ENCODE measurements at regions not wholly inside any gene's neighbourhood (a gene's known extent, or its start where the extent isn't known, plus 50 kb on each side); places are given as distances from the start of the nearest gene placed in this dataset.
A peak's percentile ranks its signal among the peaks of the same experiment; 100 is the strongest.

- no peak overlapping the region for H3K27ac ChIP-seq
- no peak for TF ChIP-seq CTCF (conservative IDR thresholded peaks at IDR 0.05)
Observed at GRCh38 chr20:52766645-52767435, 205.3 kb upstream of the TSHZ2 start.

- H3K27ac ChIP-seq, result peak overlapping the region; percentile 39
- no peak for TF ChIP-seq CTCF (conservative IDR thresholded peaks at IDR 0.05)
Observed at GRCh38 chr20:52763321-52763853, 208.8 kb upstream of the TSHZ2 start.

GRCh38 chr20:52761867-52762266, 210.3 kb upstream of the TSHZ2 start:
- no peak for TF ChIP-seq CTCF (conservative IDR thresholded peaks at IDR 0.05)

GRCh38 chr20:52760791-52761190, 211.4 kb upstream of the TSHZ2 start:
- no peak overlapping the region for H3K27ac ChIP-seq
- no peak for TF ChIP-seq CTCF (conservative IDR thresholded peaks at IDR 0.05)

More at GRCh38 chr20:52761867-52762266, 210.3 kb upstream of the TSHZ2 start:
- H3K27ac ChIP-seq, result no peak overlapping the region

GRCh38 chr20:52757411-52757810, 214.7 kb upstream of the TSHZ2 start:
- TF ChIP-seq CTCF (conservative IDR thresholded peaks at IDR 0.05), result no peak
- H3K27ac ChIP-seq, result no peak overlapping the region

GRCh38 chr20:52755744-52756143, 216.4 kb upstream of the TSHZ2 start:
- no peak overlapping the region for H3K27ac ChIP-seq
- TF ChIP-seq CTCF (conservative IDR thresholded peaks at IDR 0.05), result no peak

- TF ChIP-seq CTCF (conservative IDR thresholded peaks at IDR 0.05), result no peak
- no peak overlapping the region for H3K27ac ChIP-seq
Observed at GRCh38 chr20:52754366-52754765, 217.8 kb upstream of the TSHZ2 start.

Measured in VCaP (cell line).